Mesenchymal stem cell (in vitro differentiated cells and primary cell): ENCODE measurements at regions not wholly inside any gene's neighbourhood (a gene's known extent, or its start where the extent isn't known, plus 50 kb on each side); places are given as distances from the start of the nearest gene placed in this dataset.
A peak's percentile ranks its signal among the peaks of the same experiment; 100 is the strongest.

Experiments
- DNase-seq: peaks from one replicate; pipeline ENCODE4 v3.0.0-alpha.2; 2013
- H2AFZ ChIP-seq: one replicate; pipeline ENCODE4 v1.6.1; 2013; ENCODE audit warnings: low read depth, mild to moderate bottlenecking, control low read depth, inconsistent platforms, low read length, moderate library complexity
- H2AK5ac ChIP-seq: 2 replicates; pipeline ENCODE4 v1.6.1; 2013; ENCODE audit warnings: low read length, moderate library complexity, mild to moderate bottlenecking, inconsistent platforms; ENCODE audit not compliant: severe bottlenecking
- H2BK120ac ChIP-seq: one replicate; pipeline ENCODE4 v1.6.1; 2013; ENCODE audit warnings: low read depth, mild to moderate bottlenecking, inconsistent platforms, low read length, moderate library complexity
- H2BK12ac ChIP-seq, 2 experiments: one replicate each; pipeline ENCODE4 v1.6.1; 2013; ENCODE audit warnings: inconsistent platforms in 2 of 2, low read length in 2 of 2, mild to moderate bottlenecking in 2 of 2, moderate library complexity in 2 of 2, control low read depth in 1 of 2
- H2BK15ac ChIP-seq: one replicate; pipeline ENCODE4 v1.6.1; 2013; ENCODE audit warnings: mild to moderate bottlenecking, low read depth, inconsistent platforms; ENCODE audit not compliant: poor library complexity, severe bottlenecking
- H2BK5ac ChIP-seq: 2 replicates; pipeline ENCODE4 v1.6.1; 2013; ENCODE audit warnings: low read depth, mild to moderate bottlenecking, low read length, control low read depth, inconsistent platforms; ENCODE audit not compliant: poor library complexity, severe bottlenecking
- H3K14ac ChIP-seq, 2 experiments: one replicate each; pipeline ENCODE4 v1.6.1; 2013; ENCODE audit warnings: inconsistent platforms in 2 of 2, low read length in 2 of 2, control low read depth in 1 of 2, mild to moderate bottlenecking in 1 of 2, moderate library complexity in 1 of 2
- H3K18ac ChIP-seq, 2 experiments: one replicate each; pipeline ENCODE4 v1.6.1; 2013; ENCODE audit warnings: inconsistent platforms in 2 of 2, low read length in 2 of 2, control low read depth in 1 of 2, low read depth in 1 of 2, mild to moderate bottlenecking in 1 of 2
- H3K23ac ChIP-seq, 2 experiments: one replicate each; pipeline ENCODE4 v1.6.1; 2013; ENCODE audit warnings: inconsistent platforms in 2 of 2, low read length in 2 of 2, mild to moderate bottlenecking in 2 of 2, moderate library complexity in 2 of 2, control low read depth in 1 of 2
- H3K27ac ChIP-seq: 2 replicates; pipeline ENCODE4 v1.5.1; 2013; ENCODE audit warnings: mild to moderate bottlenecking, moderate library complexity, low read length, control low read depth, inconsistent platforms; ENCODE audit not compliant: poor library complexity, severe bottlenecking
- H3K27me3 ChIP-seq, 2 experiments: 2 replicates each; pipeline versions ENCODE4 v1.6.1 to v1.7.0; 2013; ENCODE audit warnings: low read length in 2 of 2, mild to moderate bottlenecking in 2 of 2, moderate library complexity in 2 of 2, control low read depth in 1 of 2, inconsistent platforms in 1 of 2; ENCODE audit not compliant: control insufficient read depth in 1 of 2, insufficient read depth in 1 of 2
- H3K36me3 ChIP-seq, 2 experiments: 2 replicates each; pipeline versions ENCODE4 v1.6.1 to v1.7.0; 2013; ENCODE audit warnings: low read length in 2 of 2, control low read depth in 1 of 2, inconsistent platforms in 1 of 2, low read depth in 1 of 2, mild to moderate bottlenecking in 1 of 2; ENCODE audit not compliant: insufficient read depth in 2 of 2, control insufficient read depth in 1 of 2
- H3K4ac ChIP-seq, 2 experiments: one replicate each; pipeline ENCODE4 v1.6.1; 2013; ENCODE audit warnings: inconsistent platforms in 2 of 2, low read length in 2 of 2, mild to moderate bottlenecking in 2 of 2, moderate library complexity in 2 of 2, control low read depth in 1 of 2, low read depth in 1 of 2
- H3K4me1 ChIP-seq: 2 replicates; pipeline ENCODE4 v1.6.1; 2013; ENCODE audit warnings: low read depth, low read length, control low read depth; ENCODE audit not compliant: control insufficient read depth, insufficient read depth
- H3K4me2 ChIP-seq: 2 replicates; pipeline ENCODE4 v1.6.1; 2013; ENCODE audit warnings: low read length, mild to moderate bottlenecking, inconsistent platforms; ENCODE audit not compliant: poor library complexity, severe bottlenecking
- H3K4me3 ChIP-seq, 2 experiments: 2 replicates each; pipeline versions ENCODE4 v1.5.1 to v1.7.0; 2013; ENCODE audit warnings: low read length in 2 of 2, mild to moderate bottlenecking in 2 of 2, control low read depth in 1 of 2, low read depth in 1 of 2; ENCODE audit not compliant: insufficient read depth in 1 of 2
- H3K79me1 ChIP-seq: replicated peaks from 2 replicates; pipeline ENCODE4 v1.6.1; 2013; ENCODE audit warnings: mild to moderate bottlenecking, control low read depth, low read length, inconsistent platforms; ENCODE audit not compliant: poor library complexity, severe bottlenecking
- H3K9ac ChIP-seq: 2 replicates; pipeline ENCODE4 v1.7.0; 2013; ENCODE audit warnings: mild to moderate bottlenecking, low read length, moderate library complexity
- H3K9me3 ChIP-seq: 2 replicates; pipeline ENCODE4 v1.7.0; 2013; ENCODE audit warnings: mild to moderate bottlenecking, low read length; ENCODE audit not compliant: control insufficient read depth
- H4K8ac ChIP-seq: one replicate; pipeline ENCODE4 v1.6.1; 2013; ENCODE audit warnings: inconsistent platforms, mild to moderate bottlenecking, low read length, moderate library complexity
- H4K91ac ChIP-seq: one replicate; pipeline ENCODE4 v1.6.1; 2013; ENCODE audit warnings: mild to moderate bottlenecking, low read length, inconsistent platforms
- WGBS: methylation state at CpG from one replicate; pipeline ENCODE4 v1.1.7; 2013; ENCODE audit warnings: mixed read lengths; 5-methylcytosine and 5-hydroxymethylcytosine counted together

- Histone ChIP-seq H3K23ac (no peak overlapping the region), H3K27ac (no peak overlapping the region), H3K9me3 (no peaks in the 10 kb centered on the region), H2BK15ac (no peak overlapping the region), H2AFZ (no peak overlapping the region), H4K8ac (no peak overlapping the region), H4K91ac (no peak overlapping the region), H3K27me3 (no peaks in the 10 kb centered on the region), H3K18ac (no peak overlapping the region), H3K14ac (no peak overlapping the region), H2BK12ac (no peak overlapping the region), H3K4me3 (no peak overlapping the region), H3K4me2 (no peak overlapping the region), H3K4me1 (no peaks in the 10 kb centered on the region), H3K36me3 (no peaks in the 10 kb centered on the region), H2BK5ac (no peak overlapping the region), H3K9ac (no peak overlapping the region), H2AK5ac (no peak overlapping the region), H3K4ac (no peak overlapping the region), H2BK120ac (no peak overlapping the region), H3K79me1 (no peaks in the 10 kb centered on the region)
- no peak for DNase-seq
- 72% methylated on average over 3 of the region's 5 CpGs for WGBS
Observed at GRCh38 chr4:170428929-170429328, 339.2 kb upstream of the AADAT start.

GRCh38 chr4:170425521-170426143 is 335.9 kb upstream of the AADAT start:
- Histone ChIP-seq H3K4me2 (no peak overlapping the region), H3K4ac (no peak overlapping the region), H3K4me1 (no peaks in the 10 kb centered on the region), H4K91ac (no peak overlapping the region), H3K27ac (no peak overlapping the region), H3K27me3 (no peaks in the 10 kb centered on the region), H3K9me3 (no peaks in the 10 kb centered on the region), H2BK15ac (no peak overlapping the region), H4K8ac (no peak overlapping the region), H3K9ac (no peak overlapping the region), H3K23ac (no peak overlapping the region), H2AFZ (no peak overlapping the region), H3K18ac (no peak overlapping the region), H2AK5ac (no peak overlapping the region), H3K4me3 (no peak overlapping the region), H3K36me3 (no peaks in the 10 kb centered on the region), H2BK120ac (no peak overlapping the region), H2BK5ac (no peak overlapping the region), H3K79me1 (no peaks in the 10 kb centered on the region), H3K14ac (no peak overlapping the region), H2BK12ac (no peak overlapping the region)
- DNase-seq: no peak
- WGBS: 100% methylated on average over 3 of the region's 5 CpGs

GRCh38 chr4:170425040-170425439 is 335.3 kb upstream of the AADAT start:
- no peak overlapping the region for H2BK15ac ChIP-seq
- no peaks in the 10 kb centered on the region for H3K27me3 ChIP-seq
- 100% methylated on average over 1 of the region's 1 CpG for WGBS

GRCh38 chr4:170423137-170423536 is 333.4 kb upstream of the AADAT start:
- Histone ChIP-seq H3K27me3 (no peaks in the 10 kb centered on the region), H3K79me1 (no peaks in the 10 kb centered on the region), H3K36me3 (no peaks in the 10 kb centered on the region), H3K23ac (no peak overlapping the region), H3K27ac (no peak overlapping the region), H2AK5ac (no peak overlapping the region), H2BK15ac (no peak overlapping the region), H3K9ac (no peak overlapping the region), H2AFZ (no peak overlapping the region), H4K91ac (no peak overlapping the region), H4K8ac (no peak overlapping the region), H3K18ac (no peak overlapping the region), H2BK12ac (no peak overlapping the region), H3K9me3 (no peaks in the 10 kb centered on the region), H2BK5ac (no peak overlapping the region), H3K14ac (no peak overlapping the region), H3K4ac (no peak overlapping the region), H2BK120ac (no peak overlapping the region), H3K4me2 (no peak overlapping the region), H3K4me3 (no peak overlapping the region), H3K4me1 (no peaks in the 10 kb centered on the region)
- peak; percentile 76 for DNase-seq
- WGBS: no CpG with 5 or more reads among the region's 1 CpG

More at GRCh38 chr4:170425040-170425439, 335.3 kb upstream of the AADAT start:
- Histone ChIP-seq H3K36me3 (no peaks in the 10 kb centered on the region), H2BK120ac (no peak overlapping the region), H2AFZ (no peak overlapping the region), H4K8ac (no peak overlapping the region), H3K23ac (no peak overlapping the region), H2AK5ac (no peak overlapping the region), H3K14ac (no peak overlapping the region), H3K4me3 (no peak overlapping the region), H2BK5ac (no peak overlapping the region), H3K27ac (no peak overlapping the region), H4K91ac (no peak overlapping the region), H3K4me1 (no peaks in the 10 kb centered on the region), H2BK12ac (no peak overlapping the region), H3K79me1 (no peaks in the 10 kb centered on the region), H3K4me2 (no peak overlapping the region), H3K9ac (no peak overlapping the region), H3K18ac (no peak overlapping the region), H3K9me3 (no peaks in the 10 kb centered on the region), H3K4ac (no peak overlapping the region)
- no peak for DNase-seq
